GM18505 (cell line): ENCODE measurements at regions not wholly inside any gene's neighbourhood (a gene's known extent, or its start where the extent isn't known, plus 50 kb on each side); places are given as distances from the start of the nearest gene placed in this dataset.
"Not testable (repeated sequence)": the region's sequence is repeated elsewhere in the genome, so short reads cannot be mapped to it uniquely, and the experiment has no call there.

Source experiments
- ATAC-seq: cut with Tn5 transposase; IDR thresholded peaks from one replicate; pipeline ENCODE4 v1.9.1; 2021; ENCODE audit not compliant: unreplicated experiment
- POLR2A ChIP-seq: IDR thresholded peaks from 4 replicates; pipeline ENCODE4 v1.6.1; 2011; ENCODE audit warnings: borderline replicate concordance; ENCODE audit not compliant: insufficient read depth, insufficient read length; ENCODE audit errors: extremely low read depth

DNA sequence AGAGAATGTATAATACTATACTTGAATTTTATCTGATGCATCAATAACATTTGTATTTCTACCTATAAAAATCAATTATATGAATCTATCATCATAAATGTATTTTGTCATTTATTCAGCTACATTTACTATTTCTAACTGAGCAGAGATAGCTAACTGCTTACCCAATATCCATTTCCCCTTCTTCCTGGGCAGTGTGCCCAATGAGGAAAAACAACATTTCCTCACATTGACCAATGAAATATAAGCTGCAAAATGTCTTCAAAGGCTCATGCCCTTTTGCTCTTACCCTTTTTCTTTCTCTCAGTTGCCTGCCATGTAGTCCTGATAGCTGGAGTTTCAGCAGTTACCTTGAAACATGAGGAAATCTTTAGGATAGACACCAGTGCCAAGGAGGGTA is 385.8 kb upstream of the PCSK5 start:
- no peak for TF ChIP-seq POLR2A
- ATAC-seq, result no peak

GRCh38 chr9:75505654-75506053 is 384.8 kb upstream of the PCSK5 start:
- no peak for TF ChIP-seq POLR2A
- ATAC-seq, result no peak

DNA sequence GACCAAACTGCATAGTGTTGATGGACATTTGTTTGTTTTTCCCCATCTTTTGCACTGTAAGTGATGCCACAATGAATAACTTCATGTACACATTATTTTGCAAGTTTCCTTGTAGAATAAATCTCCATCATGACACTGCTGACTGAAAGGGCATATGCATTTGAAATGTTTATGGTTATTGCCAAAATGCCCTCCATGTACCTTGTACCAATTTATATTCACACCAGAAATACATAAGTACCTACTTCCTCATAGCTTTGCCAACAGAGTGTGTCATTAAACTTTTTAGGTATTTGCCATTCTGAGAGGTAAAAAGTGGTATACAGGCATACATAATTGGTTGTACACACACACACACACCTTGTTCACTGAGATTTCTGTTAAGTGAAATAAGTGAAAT is 361.0 kb upstream of the PCSK5 start:
- ATAC-seq, result no peak
- no peak for TF ChIP-seq POLR2A

DNA sequence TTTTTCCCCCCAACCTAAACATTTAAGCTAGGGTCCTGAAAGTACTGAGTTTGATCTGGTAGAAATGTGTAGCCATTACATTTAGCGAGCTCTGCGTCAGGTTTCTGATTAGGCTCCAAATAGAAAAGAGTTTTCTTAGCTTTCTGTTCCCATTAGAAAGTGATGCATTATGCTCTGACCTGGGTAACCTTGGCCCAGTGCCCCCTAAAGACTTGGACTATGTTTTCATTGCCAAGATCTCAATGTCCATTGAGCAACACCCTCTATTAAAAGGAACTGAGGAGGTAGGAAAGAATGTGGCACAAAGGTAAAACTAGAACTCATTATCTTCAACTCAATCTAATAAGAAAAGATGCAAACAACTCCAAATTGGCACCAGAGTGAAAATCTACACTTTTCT is 358.9 kb upstream of the PCSK5 start:
- no peak for ATAC-seq
- TF ChIP-seq POLR2A, result no peak

GRCh38 chr9:75532233-75533050 is 358.0 kb upstream of the PCSK5 start:
- TF ChIP-seq POLR2A, result no peak
- no peak for ATAC-seq

DNA sequence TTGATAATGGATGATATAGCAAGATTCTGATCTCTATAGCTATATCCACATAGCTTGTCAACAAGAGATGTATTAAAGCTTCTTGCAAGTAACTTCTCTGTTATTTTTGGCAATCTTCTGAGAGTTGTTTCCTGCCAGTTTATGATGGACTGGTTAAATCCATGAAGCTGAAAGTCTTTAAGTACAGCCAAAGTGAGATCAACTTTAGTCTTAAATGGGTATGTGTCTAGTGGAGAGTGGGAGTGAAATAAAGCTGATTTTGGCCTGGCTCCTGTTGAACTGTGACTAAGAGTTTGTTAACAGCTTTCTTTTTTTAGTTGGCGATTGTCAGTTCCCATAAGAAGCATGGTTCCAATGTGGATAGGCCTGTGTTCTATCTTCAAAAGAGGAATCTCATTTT is 350.9 kb upstream of the PCSK5 start:
- no peak for TF ChIP-seq POLR2A
- no peak for ATAC-seq

- no peak for TF ChIP-seq POLR2A
- no peak for ATAC-seq
Measured at GRCh38 chr9:75540185-75540584, 350.3 kb upstream of the PCSK5 start.

DNA sequence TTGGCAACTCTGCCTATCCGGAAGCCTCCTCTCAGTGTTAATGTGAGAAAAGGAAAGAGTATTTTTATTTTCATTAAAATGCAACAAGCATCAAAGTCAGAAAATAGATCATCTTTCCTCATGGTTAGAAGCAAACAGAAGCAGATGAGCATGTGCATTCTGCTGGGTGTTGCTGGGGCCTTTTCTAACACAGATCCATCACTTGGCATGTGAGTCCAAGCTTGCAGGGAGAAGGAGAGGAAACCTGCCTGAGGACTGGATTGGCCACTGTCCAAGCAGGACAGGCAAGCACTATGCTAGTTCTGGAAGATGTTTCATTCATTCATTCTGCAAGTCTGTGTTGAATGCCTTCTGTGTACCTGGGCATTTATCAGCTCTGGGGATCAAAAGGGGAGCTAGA is 348.7 kb upstream of the PCSK5 start:
- no peak for TF ChIP-seq POLR2A
- ATAC-seq, result no peak

GRCh38 chr9:75544815-75545214 is 345.7 kb upstream of the PCSK5 start:
- no peak for ATAC-seq
- TF ChIP-seq POLR2A, result no peak

GRCh38 chr9:75545287-75545686 is 345.2 kb upstream of the PCSK5 start:
- TF ChIP-seq POLR2A, result no peak
- no peak for ATAC-seq

DNA sequence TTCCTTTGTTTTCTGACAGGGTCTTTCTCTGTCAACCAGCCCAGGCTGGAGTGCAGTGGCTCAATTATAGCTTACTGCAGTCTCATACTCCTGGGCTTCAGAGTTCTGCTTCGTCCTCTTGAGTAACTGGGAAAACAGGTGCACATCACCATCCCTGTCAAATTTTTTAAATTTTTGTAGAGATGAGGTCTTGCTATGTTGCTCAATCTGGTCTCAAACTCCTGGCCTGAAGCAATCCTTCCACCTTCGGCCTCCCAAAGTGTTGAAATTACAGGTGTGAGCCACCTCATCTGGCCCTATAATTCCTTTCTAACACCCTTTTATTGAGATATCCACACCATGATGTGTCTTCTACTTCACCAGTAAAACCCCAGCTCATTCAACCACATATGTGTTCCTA is 341.6 kb upstream of the PCSK5 start:
- no peak for ATAC-seq
- TF ChIP-seq POLR2A, result no peak

GRCh38 chr9:75551861-75552260 is 338.6 kb upstream of the PCSK5 start:
- ATAC-seq, result no peak
- TF ChIP-seq POLR2A, result no peak

DNA sequence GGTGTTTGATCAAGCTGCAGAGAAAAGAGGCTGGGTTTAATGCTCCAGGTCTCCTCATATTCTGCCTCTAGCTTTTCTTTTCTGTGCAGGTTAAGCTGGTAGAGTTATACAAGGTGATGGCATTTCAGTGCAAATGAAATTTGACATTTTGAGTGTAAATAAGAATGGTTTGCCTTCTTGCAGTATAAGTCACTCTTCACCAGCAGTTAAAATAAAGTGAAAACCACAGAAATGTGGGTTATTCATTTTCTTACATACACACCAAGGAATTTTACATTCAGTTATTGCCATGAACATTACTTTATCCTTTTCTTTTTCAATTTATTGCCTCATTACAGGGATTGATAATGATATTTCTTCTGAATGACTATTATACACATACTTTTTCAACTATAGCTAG is 337.5 kb upstream of the PCSK5 start:
- TF ChIP-seq POLR2A, result no peak
- ATAC-seq, result no peak

- not testable (repeated sequence) for ATAC-seq
Measured at GRCh38 chr9:75566813-75567212, 323.7 kb upstream of the PCSK5 start.

GRCh38 chr9:75570538-75570937 is 319.9 kb upstream of the PCSK5 start:
- ATAC-seq, result no peak

More at GRCh38 chr9:75570538-75570937, 319.9 kb upstream of the PCSK5 start:
- no peak for TF ChIP-seq POLR2A
